ENCODE measurements at regions not wholly inside any gene's neighbourhood (a gene's known extent, or its start where the extent isn't known, plus 50 kb on each side); places are given as distances from the start of the nearest gene placed in this dataset.
"Not testable (repeated sequence)": the region's sequence is repeated elsewhere in the genome, so short reads cannot be mapped to it uniquely, and the experiment has no call there.

- no peak for DNase-seq (ENCODE audit: low spot score)
Measured at GRCh38 chr7:32215697-32216096, 145.5 kb upstream of the PDE1C start.

DNA sequence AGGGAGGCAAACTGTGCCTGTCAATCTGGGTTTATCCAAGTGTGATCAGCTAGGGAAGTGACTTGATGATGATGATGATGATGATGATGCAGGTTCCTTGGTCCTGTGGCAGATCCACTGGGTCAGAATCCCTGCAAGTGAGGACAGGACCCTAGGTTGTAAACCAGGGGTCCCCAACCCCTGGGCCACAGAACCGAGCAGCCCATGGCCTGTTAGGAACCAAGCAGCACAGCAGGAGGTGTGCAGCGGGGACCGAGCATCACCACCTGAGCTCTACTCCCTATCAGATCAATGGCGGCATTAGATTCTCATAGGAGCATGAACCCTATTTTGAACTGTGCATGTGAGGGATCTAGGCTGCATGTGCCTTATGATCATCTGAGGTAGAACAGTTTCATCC lies 144.7 kb upstream of the PDE1C start:
- TF ChIP-seq CTCF (IDR thresholded peaks at IDR 0.05; ENCODE audit: extremely low read depth, missing control alignments): no peak
- no peak for DNase-seq (ENCODE audit: low spot score)

More at GRCh38 chr7:32215697-32216096, 145.5 kb upstream of the PDE1C start:
- no peak for TF ChIP-seq CTCF (IDR thresholded peaks at IDR 0.05; ENCODE audit: extremely low read depth, missing control alignments)

- no peak for DNase-seq (ENCODE audit: low spot score)
- TF ChIP-seq CTCF (IDR thresholded peaks at IDR 0.05; ENCODE audit: extremely low read depth, missing control alignments): no peak
Measured at GRCh38 chr7:32212321-32212720, 142.1 kb upstream of the PDE1C start.

- DNase-seq (ENCODE audit: low spot score): peak; percentile 8
- TF ChIP-seq CTCF (IDR thresholded peaks at IDR 0.05; ENCODE audit: extremely low read depth, missing control alignments): no peak
Measured at GRCh38 chr7:32206987-32207386, 136.8 kb upstream of the PDE1C start.

GRCh38 chr7:32206488-32206887 lies 136.3 kb upstream of the PDE1C start:
- no peak for TF ChIP-seq CTCF (IDR thresholded peaks at IDR 0.05; ENCODE audit: extremely low read depth, missing control alignments)
- no peak for DNase-seq (ENCODE audit: low spot score)

GRCh38 chr7:32205298-32205824 lies 135.2 kb upstream of the PDE1C start:
- DNase-seq (ENCODE audit: low spot score): not testable (repeated sequence)

DNA sequence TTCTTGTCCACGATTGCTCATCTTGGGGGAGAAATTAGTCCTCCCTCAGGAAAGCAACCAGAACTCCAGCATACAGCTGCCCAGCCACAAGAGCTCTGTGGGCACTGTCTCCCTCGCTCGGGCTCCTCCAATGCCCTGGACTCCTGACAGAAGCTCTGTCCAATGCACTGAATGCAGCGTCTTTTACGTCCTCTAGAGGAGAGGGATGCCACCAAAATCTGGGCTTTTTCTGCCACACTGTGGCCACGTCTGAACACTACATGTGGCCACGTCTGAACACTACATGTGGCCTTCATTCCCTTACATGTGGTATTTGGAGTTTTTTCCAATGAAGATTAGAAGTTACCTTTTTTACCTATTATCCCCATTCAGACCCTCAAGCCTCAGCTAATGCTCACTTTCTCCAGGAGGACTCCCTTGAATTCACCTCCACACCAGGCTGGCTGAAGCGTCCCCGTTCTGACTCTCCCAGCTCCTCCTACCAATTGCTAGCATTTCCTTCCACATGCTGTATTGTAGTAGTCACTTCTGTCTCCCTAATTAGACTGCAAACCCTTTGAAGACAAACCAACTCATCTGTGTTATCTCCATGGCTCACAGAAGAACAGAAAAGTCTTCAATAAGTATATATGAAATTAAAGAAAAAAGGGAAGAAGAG lies 134.3 kb upstream of the PDE1C start:
- peak; percentile 21 for DNase-seq (ENCODE audit: low spot score)
- no peak for TF ChIP-seq CTCF (IDR thresholded peaks at IDR 0.05; ENCODE audit: extremely low read depth, missing control alignments)

- no peak for TF ChIP-seq CTCF (IDR thresholded peaks at IDR 0.05; ENCODE audit: extremely low read depth, missing control alignments)
- no peak for DNase-seq (ENCODE audit: low spot score)
Measured at GRCh38 chr7:32200646-32201045, 130.4 kb upstream of the PDE1C start.

All from GM20000 (cell line).